NCI-H446 (cell line): ENCODE measurements at regions not wholly inside any gene's neighbourhood (a gene's known extent, or its start where the extent isn't known, plus 50 kb on each side); places are given as distances from the start of the nearest gene placed in this dataset.

Experiments
- DNase-seq, 2 experiments: peaks; one replicate each; lab custom pipeline; 2025; lab: John Stamatoyannopoulos, UW

DNA sequence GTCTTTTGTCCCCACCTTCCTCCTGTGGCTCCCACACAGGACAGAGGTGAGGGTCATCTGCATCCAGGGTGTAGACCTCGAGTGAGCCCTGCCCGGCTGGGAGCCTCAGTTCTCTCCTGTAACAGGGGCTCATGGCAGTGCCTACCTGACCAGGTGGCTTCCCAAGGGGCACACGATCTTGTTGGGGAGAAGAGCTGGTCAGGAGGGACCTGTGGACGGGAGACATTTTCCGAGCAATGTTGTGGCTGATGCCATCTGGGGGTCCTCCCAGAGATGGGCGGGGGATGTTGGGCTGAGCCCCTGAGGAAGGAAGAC, 51.9 kb downstream of the CEBPB start:
- no peak for DNase-seq

DNA sequence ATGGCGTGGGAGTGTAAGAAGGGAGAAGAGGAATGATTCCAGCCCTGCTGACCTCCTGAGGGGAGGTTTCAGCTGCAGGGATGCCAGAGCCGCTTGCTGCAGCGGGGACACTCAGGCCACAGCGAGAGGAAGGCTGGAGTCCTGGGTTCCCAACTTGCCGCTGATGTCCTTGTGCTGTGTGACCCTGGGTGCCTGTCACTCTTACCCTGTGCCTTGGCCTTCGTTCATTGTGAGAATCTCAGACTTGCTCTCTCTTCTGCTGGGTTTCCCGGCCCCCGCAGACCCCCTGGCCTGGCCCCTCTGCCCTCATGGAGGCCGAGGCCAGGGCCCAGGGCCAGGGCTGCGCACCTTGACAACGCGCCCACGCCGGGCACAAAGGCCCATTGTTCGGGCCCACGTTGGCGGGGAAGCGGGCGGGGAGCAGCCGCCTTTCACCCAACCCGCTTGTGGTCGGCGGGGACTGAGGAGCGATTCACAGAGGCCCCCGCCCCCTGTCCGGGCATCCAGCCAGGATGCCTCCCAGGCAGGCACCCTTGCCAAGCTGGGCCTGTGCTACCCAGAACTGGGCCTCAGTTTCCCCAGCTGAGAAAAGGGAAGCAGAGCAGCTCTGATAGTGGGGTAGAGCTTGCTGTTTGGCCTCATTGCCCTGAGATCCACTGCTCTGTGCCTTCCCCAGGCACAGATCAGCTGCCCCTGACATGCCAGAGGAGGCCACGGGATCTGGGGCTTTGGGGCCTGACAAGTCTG, 52.4 kb downstream of the CEBPB start:
- no peak for DNase-seq

DNA sequence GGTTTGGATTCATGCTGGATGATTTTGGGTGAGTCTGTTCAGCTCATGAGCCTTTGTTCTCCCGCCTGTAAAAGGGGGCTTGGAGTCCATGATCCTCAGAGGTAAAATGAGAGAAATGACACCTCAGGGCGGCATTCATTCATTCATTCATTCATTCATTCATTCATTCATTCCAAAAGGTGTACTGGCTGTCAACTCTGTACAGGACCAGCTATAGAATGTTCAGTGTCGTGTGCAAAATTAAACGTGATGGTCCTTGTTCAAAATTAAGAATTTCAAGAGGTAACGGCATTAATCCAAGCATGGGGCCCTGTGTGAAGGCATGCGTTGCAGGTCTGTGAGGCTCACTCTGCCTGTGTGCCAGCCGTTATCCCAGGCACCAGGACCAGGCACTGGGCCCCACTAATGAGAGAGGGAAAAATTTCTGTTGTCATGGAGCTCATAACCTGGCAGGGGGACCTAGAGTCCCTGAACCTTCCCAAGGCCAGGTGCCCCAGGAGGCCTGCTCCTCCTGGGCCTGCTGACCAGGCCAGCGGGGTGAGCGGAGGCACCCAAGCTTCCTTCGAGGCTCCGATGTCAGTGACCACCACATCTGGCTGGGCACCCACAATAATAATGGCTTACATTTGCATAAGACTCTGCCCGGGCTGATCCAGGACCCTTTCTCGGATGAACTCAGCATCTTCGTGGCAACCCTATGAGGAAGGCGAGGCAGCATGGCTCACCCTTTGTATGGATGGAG, 53.2 kb downstream of the CEBPB start:
- no peak for DNase-seq

DNA sequence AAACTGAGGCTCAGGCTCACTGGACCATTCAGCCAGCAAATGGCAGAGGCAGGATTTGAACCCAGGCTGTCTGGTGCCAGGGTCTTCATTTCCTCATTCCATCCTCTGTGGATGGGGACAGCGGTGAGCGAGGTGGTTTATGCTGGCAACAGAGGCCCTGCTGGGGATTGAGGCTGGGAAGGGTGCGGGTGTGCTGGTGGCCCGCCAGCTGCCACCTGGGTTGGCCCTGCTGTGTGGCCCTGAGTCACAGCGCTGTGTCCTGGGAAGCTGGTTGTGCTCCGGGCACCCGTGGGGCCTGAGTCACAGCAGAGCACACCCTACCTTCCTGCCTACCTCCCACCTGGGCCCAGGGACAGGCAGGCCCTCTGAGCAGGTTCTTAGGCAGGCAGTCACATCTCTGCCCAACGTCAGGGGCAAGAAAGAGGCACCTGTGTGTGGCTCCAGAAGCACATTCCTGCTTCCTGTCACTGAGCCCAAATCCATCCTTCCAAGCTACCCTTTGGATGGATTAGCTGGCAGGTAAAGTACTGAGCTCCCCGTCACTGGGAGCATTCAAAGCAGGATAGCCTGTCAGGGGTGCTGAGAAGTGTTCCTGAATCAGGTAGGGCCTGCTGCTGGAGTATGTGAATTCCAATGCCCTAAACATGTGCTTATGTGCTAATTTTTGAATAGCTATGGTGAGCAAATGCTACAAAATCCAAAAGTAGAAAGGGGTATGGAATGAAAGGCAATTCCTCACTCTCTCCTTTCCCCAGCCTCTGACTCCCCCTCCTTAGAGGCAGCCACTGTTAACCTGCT, 53.9 kb downstream of the CEBPB start:
- no peak for DNase-seq

DNA sequence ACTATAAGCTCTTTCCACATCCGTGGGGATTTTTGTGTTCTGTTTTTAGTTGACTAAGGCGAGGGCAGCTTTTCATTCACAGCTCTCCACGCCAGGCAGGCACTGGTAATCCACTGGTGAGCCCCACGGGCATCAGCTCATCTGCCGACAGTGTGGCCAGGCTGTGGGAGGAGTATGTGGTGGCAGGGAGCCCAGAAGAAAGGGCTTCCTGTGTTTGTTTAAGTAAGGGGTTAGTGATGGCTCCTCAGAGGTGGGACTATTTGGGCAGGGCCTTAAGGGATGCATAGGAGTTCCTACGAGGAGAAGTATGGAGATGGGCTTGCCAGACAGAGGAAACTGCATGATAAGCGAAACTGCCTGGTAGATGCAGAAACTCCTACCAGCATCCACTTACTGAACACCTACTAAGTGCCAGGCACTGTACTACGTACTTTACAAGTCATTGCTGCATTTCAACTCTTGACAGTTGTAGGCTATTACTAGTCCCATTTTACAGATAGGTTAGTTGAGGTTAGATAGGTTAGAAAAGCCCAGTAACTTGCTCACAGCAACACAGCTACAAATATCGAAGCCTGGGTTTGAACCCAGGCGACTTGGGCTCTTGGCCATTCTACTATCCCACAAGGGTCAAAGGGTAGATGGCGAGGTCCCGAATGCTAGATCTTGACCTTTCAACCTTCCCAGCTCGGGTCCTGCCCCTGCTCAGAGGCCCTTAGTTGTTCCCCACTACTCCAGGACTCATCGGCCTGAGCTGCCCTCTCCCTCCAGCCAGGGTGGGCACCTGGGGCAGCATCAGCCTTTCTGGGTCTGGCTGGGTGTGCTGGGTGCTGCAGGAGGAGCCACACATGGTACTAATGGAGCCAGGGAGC, 55.1 kb downstream of the CEBPB start:
- no peak for DNase-seq

DNA sequence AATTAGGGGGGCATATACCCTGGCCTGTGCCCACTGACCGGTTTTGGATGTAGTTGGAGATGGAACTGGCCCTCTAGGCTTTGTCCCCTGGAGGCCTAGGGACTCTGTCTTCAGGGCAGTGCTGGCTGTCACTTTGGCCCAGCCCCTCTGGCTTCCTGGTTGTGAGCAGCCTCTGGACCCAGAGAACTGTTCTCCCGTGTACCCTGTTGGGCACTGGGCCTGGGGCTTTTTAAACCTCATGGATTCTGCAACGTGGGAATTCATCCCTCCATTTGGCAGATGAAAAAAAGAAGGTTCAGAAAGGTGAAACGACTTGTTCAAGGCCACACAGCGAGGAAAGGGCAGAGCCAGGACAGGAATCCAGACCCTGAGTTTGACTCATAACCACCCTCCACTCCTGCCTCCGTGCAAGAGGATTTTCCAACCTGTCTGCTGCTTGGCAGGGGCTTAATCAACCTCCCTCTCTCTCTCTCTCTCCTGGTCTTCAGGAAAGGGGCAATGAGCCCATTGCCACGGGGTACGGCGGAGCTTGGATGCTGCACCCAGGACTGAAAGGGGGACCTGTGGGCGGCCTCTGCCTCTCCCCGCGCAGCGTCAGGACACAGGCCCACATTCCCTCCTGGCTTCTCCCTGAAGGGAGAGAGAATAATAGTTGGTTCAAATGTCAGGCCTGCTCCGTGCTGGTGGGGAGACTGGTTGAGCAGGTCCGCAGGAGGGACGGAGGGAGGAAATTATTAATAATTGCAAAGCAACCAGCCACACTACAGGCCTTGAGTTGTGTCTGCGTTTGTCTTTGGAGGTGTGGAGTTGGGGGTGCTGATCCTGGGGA, 56.0 kb downstream of the CEBPB start:
- no peak for DNase-seq

DNA sequence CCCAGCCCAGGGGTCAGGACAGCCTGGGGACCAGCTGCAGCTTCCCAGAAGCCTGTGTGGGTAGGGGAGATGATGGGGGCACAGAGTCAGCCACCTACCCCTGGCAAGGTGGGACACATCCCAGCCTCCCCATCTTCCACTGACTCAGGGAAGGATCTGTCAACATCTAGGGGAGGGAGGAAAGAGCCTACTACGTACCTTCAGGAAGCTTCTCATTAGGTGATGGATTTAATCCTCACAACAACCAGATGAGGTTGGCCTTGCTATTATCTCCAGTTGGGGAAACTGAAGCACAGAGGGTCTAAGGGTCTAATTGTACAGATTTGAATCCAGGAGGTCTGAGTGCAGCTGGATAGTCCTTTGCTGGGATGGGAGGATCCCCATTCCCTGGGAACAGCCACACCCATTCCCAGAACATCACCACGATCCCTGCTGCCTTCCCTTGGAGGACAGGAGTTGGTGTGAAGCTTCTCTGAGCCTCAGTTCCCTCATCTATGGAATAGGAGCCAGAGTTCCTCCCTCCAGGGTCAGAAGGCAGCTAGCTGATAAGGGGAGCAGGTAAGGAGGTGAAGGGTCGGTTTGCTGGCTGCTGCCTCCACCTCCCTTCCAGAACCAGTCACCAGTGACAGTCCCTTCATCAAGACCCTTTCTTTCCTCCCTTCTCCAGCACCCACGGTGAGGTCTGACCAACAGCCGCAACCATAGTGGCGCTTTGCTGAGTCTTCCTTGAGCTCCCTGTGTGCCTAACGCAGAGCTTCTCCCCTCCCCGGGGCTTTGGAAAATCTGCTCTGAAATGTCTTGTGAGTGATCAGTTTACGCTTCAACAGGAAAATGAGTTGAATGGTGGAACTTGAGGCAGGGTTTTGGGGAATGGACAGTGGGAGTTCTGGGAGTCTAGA, 56.8 kb downstream of the CEBPB start:
- DNase-seq: no peak

DNA sequence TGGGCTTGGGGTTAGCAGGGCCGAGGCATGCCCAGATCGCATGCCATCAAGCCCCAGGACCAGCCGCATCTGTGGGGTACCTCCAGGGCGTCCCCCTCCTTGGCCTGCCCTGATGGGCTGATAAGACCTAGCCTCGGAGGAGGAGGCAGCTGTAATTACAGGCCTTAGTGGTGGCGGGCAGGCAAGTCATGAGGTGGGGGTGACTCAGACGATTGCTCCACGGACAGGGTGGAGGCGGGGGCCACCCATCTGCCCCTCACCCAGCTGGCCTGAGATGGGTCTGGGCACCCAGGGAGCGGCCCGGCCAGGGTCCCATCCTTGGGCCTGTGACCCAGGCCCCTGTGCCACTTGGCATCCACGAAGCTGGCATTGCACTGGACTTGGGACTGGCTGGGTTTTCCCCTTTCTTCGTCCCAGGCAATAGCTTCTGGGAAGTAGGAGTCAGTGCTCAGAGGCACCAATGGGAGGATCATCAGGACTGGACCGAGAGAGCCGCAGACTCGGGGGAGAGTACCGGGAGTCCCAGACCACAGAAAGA, 57.5 kb downstream of the CEBPB start:
- DNase-seq: no peak

DNA sequence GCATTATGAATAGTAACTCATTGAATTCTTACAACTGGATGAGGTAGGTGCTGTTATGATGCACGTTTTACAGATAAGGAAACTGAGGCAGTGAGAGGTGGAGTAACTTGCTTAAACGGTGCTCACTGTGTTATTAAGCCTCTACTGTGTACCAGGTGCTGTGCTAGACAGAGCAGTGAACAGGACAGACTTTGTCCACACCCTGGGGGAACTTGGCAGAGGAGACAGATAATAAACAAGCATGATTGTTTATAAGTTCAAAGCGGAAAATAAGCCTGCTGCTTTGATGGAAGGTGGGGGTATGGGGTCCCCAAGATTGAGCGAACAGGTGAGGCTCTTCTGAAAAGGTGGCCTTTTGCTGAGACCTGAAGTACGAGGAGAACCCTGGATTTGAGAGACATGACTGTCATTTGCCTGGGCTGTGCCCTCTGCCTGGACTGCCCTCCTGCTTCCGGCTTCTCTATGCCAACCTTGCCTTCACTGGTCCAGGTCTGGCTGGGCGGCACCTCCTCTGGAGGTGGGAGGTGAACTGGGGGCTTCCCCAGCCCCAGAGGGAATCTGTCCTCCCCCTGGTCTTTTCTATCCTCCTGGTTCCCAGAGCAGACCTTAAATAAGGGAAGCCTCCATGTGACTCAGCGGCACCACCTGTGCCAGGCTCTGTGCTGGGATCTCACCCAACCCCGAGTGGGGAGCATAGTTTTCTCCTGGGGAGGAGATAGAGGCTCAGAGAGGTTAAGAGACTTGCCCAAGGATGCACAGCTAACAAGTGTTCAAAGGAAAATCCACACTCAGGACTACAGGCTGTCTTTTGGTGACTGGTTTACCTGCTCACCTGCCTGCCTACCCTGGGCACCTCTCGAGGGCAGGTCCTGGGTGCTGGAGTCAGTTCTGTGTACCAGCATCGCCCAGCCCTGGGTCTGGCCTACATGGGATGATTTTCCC, 59.1 kb downstream of the CEBPB start:
- DNase-seq: no peak

DNA sequence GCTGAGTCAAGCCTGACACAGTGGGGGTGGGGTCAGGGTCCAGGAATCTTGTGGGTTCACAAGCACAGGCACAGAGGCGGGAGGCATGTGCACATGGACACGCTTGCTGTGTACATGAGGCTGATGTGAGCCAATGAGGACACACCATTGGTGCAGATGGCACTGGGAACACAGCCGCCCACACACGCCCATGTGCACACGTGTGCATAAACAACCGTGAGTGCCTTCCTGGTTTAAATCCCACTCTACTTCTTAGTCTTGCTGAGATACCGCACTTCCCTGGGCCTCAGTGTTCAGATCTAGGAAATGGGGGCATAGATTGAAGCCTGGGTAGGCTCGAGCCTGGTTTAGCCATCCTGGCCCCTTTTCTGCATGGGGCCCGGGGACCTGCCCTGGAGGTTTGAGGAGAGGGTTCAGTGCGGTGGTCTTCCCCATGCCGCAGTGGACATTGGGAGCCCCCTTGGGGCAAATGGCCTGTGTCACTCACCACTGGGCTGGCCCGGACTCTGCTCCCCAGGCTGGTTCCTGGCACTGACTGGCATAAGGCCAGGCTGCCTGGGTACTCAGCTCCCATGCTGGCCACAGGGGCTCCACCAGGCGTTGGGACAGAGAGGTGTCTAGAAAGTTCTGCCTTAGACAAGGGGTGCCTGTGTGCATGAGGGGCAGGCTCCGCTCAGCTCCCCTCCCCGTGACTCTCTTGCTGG, 60.2 kb downstream of the CEBPB start:
- no peak for DNase-seq

DNA sequence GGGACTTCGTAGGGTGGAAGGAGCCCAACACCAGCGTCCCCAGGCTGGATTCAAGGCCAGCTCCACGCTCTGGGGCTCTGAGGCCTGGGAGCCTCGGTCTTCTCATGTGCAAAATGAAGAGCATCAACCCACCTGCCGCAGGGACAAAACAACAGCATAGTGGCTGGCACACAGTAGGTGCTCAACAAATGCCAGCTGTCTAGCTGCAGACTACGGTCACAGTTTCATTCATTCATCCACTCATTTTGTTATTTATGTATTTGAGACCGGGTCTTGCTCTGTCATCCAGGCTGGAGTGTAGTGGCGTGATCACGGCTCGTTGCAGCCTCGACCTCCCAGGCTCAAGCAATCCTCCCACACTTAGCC, 60.7 kb downstream of the CEBPB start:
- no peak for DNase-seq

DNA sequence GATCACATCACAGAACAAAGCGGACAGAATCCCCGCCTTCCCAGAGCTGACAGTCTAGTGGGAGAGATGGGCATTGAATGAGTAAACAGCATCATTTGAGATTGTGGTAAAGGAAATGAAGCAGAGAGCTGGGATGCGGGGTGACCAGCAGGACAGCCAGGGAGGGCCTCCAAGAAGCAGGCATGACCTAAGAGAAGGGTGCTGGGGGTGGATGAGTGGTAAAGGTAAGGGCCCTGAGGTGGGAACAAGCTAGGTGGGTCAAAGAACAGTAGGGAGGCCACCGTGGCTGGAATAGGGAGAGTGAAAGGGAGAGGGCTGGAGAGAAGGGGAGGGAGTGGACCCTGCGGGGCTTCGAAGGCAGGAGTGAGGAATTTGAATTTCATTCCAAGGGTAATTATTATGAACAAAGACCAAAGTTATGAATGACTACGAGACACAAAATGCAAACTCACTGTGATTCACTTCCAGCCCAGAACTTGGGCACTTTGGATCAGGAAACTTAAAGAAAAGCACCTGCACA, 61.4 kb downstream of the CEBPB start:
- no peak for DNase-seq

DNA sequence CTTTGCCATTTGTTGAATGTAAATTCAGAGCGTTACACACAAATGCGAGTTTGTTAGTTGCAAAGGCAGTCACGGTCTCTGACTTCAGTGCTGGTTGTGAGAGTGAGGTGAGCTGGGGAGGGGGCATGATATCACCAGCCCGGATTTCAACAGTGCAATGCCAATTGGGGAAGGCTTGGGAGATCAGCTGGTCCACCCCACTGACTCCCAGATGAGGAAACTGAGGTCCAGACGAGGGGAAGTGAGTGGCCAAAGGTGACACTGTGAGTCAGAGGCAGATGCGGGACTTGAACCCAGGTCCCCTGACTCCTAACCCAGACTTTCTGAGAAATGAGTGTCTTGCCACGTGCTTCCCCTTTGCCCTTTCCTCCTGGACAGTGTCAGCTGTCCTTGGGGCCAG, 62.1 kb downstream of the CEBPB start:
- DNase-seq: no peak

DNA sequence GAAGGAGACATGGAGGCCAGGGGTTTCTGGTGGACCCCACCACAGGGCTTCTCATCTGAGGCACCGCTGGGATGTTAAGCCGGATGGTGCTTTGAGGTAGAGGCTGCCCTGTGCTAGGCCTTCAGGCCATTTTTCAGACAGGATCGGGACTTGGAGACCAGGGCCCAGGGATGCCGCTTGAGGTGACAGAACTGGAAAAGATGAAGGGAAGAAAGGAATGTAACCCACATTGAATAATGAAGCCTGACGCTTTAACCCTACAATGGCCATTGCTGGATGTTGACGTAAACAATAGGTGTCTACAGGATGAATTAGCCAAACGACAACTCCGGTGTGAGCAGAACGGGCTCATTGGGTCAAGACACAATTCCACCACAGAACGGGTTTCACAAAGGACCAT, 62.5 kb downstream of the CEBPB start:
- DNase-seq: no peak

DNA sequence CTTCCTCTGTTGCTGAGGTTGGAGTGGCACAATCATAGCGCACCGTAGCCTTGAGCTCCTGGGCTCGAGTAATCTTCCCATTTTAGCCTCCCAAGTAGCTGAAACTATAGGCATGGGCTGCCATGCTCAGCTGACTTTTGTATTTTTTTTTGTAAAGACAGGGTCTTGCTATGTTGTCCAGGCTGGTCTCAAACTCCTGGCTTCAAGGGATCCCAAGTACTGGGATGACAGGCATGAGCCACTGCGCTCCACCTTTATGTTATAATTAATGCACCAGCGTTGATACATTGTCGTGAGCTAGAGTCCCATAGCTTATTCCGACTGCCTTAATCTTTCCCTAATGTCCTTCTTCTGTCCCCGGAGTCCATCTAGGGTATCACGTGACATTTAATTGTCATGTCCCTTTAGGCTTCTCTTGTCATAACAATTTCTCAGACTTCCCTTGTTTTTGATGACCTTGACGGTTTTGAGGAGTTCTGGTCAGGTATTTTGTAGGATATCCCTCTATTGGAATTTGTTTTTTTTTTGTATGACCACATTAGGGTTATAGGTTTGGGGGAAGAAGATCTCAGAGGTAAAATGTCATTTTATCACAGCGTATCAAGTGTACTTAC, 63.9 kb downstream of the CEBPB start:
- DNase-seq: no peak

DNA sequence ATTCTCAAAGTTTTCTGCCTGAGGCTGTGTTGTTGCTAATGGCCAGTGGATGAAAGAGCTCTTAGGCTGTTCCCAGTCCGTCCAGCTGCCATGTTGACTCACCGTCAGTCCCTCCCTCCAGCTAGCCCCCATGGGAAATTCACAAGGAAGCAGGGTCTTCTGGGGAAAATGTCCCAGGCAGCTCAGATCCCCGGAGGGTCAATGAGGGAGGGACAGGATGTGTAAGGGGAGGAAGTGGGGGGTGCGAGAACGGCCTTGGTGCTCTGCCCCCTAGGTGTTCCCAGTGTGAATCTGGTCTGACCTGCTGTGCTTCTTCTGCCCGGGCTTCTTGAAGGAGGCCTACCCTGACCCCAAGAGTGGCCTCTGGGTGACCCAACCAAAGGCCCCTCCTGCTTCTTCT, 65.9 kb downstream of the CEBPB start:
- no peak for DNase-seq

DNA sequence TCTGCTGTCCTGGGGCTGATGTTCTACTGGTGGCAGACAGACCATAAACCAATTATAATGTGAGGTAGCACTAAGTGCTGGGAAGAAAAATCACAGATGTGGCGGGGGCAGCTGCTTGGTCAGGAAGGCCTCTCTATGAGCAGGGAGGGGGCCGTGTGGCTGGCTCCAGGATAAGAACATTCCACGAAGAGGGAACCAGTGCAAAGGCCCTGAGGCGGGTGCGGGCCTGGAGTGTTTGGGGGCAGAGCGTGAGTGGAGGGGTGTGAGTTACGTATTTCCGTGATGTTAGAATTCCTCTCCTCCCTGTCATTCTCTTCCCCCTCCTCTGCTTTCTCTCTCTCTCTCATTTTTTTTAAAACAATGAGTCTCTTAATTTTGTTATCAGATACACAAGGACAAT, 67.2 kb downstream of the CEBPB start:
- no peak for DNase-seq
